ENCODE measurements at regions not wholly inside any gene's neighbourhood (a gene's known extent, or its start where the extent isn't known, plus 50 kb on each side); places are given as distances from the start of the nearest gene placed in this dataset.

DNA sequence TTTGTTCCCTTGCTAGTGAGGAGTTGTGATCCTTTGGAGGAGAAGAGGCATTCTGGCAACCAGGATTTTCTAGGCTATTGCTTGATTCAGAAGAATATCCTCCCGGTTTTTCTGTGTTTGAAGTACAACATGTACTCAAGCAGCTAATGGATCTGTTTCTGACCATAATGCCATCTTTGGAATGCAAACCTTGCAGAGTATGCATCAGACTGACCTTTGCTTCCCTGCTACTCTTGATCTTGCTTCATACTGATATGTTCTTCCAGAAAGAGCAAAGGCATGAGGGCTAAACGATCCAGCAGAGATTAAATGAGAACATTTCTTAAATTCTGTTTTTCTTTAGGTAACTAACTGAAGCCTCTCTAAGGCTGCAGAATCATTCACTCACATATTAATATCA lies 265.4 kb upstream of the SLC7A11 start:
- TF ChIP-seq, protein P1, sequence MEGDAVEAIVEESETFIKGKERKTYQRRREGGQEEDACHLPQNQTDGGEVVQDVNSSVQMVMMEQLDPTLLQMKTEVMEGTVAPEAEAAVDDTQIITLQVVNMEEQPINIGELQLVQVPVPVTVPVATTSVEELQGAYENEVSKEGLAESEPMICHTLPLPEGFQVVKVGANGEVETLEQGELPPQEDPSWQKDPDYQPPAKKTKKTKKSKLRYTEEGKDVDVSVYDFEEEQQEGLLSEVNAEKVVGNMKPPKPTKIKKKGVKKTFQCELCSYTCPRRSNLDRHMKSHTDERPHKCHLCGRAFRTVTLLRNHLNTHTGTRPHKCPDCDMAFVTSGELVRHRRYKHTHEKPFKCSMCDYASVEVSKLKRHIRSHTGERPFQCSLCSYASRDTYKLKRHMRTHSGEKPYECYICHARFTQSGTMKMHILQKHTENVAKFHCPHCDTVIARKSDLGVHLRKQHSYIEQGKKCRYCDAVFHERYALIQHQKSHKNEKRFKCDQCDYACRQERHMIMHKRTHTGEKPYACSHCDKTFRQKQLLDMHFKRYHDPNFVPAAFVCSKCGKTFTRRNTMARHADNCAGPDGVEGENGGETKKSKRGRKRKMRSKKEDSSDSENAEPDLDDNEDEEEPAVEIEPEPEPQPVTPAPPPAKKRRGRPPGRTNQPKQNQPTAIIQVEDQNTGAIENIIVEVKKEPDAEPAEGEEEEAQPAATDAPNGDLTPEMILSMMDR (IDR thresholded peaks at IDR 0.05) = no peak
- TF ChIP-seq EP300 (IDR thresholded peaks at IDR 0.05) = no peak
- no peak for TF ChIP-seq POLR2A (IDR thresholded peaks at IDR 0.05)
